ENCODE measurements at regions not wholly inside any gene's neighbourhood (a gene's known extent, or its start where the extent isn't known, plus 50 kb on each side); places are given as distances from the start of the nearest gene placed in this dataset.

- H3K4me3 Mint-ChIP-seq = no peak overlapping the region
- Histone ChIP-seq H3K4me1 (ENCODE audit: control insufficient read depth in 2 of 2, insufficient read depth in 2 of 2, low read length in 2 of 2) (no peaks in the 10 kb centered on the region), H4K20me1 (ENCODE audit: control insufficient read depth, insufficient read depth, low read length, poor library complexity, severe bottlenecking) (no peaks in the 10 kb centered on the region), H3K4me3 (ENCODE audit: control extremely low read depth in 1 of 5, extremely low read depth in 1 of 5, insufficient read depth in 1 of 5, low read depth in 2 of 5, low read length in 4 of 5) (no peak overlapping the region), H3K9ac (ENCODE audit: low read length) (no peak overlapping the region), H3K27ac (ENCODE audit: low read length in 2 of 2) (no peak overlapping the region), H3K27me3 (replicated peaks in 1 of 4; ENCODE audit: control extremely low read depth in 1 of 4, control insufficient read depth in 3 of 4, insufficient read depth in 4 of 4, low read length in 3 of 4) (peaks cover 0 to 3% (median 0%) of the 10 kb centered on the region in 4 experiments), H3K9me3 (ENCODE audit: control extremely low read depth in 1 of 3, control insufficient read depth in 2 of 3, insufficient read depth in 1 of 3, low read length in 2 of 3) (peaks cover 0 to 3% (median 0%) of the 10 kb centered on the region in 3 donors), H3K79me2 (ENCODE audit: control insufficient read depth, insufficient read depth, low read length) (no peaks in the 10 kb centered on the region), H3K36me3 (replicated peaks in 1 of 2; ENCODE audit: control extremely low read depth in 1 of 2, control insufficient read depth in 1 of 2, extremely low read depth in 1 of 2, insufficient read depth in 2 of 2, low read length in 1 of 2) (no peaks in the 10 kb centered on the region), H2AFZ (ENCODE audit: insufficient read depth, low read depth, low read length, poor library complexity, severe bottlenecking) (no peak overlapping the region), H3K4me2 (replicated peaks; ENCODE audit: low read depth, low read length, poor library complexity, severe bottlenecking) (no peak overlapping the region)
- H3K27me3 Mint-ChIP-seq = peaks cover 13% of the 10 kb centered on the region
- DNase-seq (no peak), ATAC-seq (ENCODE audit: low read depth) (no peak)
- CTCF ChIA-PET = no interaction called here
- 30% methylated on average over 2 of the region's 3 CpGs for WGBS (ENCODE audit: insufficient coverage)
- TF ChIP-seq EZH2 (IDR thresholded peaks at IDR 0.05; ENCODE audit: borderline replicate concordance, insufficient read depth, low read depth, low read length, poor library complexity, severe bottlenecking) = no peak
- TF ChIP-seq, protein P1, sequence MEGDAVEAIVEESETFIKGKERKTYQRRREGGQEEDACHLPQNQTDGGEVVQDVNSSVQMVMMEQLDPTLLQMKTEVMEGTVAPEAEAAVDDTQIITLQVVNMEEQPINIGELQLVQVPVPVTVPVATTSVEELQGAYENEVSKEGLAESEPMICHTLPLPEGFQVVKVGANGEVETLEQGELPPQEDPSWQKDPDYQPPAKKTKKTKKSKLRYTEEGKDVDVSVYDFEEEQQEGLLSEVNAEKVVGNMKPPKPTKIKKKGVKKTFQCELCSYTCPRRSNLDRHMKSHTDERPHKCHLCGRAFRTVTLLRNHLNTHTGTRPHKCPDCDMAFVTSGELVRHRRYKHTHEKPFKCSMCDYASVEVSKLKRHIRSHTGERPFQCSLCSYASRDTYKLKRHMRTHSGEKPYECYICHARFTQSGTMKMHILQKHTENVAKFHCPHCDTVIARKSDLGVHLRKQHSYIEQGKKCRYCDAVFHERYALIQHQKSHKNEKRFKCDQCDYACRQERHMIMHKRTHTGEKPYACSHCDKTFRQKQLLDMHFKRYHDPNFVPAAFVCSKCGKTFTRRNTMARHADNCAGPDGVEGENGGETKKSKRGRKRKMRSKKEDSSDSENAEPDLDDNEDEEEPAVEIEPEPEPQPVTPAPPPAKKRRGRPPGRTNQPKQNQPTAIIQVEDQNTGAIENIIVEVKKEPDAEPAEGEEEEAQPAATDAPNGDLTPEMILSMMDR (IDR thresholded peaks at IDR 0.05) = no peak
- H3K9me3 Mint-ChIP-seq (ENCODE audit: insufficient read depth) = no peaks in the 10 kb centered on the region
- POLR2A ChIA-PET = no interaction called here
- H3K4me1 Mint-ChIP-seq = no peaks in the 10 kb centered on the region
- intact Hi-C loops (cut with micrococcal nuclease) = no loop called here
- H3K27ac Mint-ChIP-seq = no peak overlapping the region
Observed at GRCh38 chr2:19833978-19834377, 67.8 kb downstream of the TTC32 start.

GRCh38 chr2:19829672-19830071, 72.1 kb downstream of the TTC32 start:
- no peaks in the 10 kb centered on the region for H3K79me2 ChIP-seq (ENCODE audit: control insufficient read depth, insufficient read depth, low read length)
- H4K20me1 ChIP-seq (ENCODE audit: control insufficient read depth, insufficient read depth, low read length, poor library complexity, severe bottlenecking) = no peaks in the 10 kb centered on the region
- no peak overlapping the region for H3K4me3 ChIP-seq (ENCODE audit: control extremely low read depth in 1 of 5, extremely low read depth in 1 of 5, insufficient read depth in 1 of 5, low read depth in 2 of 5, low read length in 4 of 5)
- DNase-seq (no peak), ATAC-seq (ENCODE audit: low read depth) (no peak)
- H3K27me3 ChIP-seq (replicated peaks in 1 of 4; ENCODE audit: control extremely low read depth in 1 of 4, control insufficient read depth in 3 of 4, insufficient read depth in 4 of 4, low read length in 3 of 4) = peaks cover 0 to 5% (median 2%) of the 10 kb centered on the region in 4 experiments
- Mint-ChIP-seq H3K9me3 (ENCODE audit: insufficient read depth) (no peaks in the 10 kb centered on the region), H3K4me1 (no peaks in the 10 kb centered on the region), H3K27ac (no peak overlapping the region), H3K4me3 (no peak overlapping the region), H3K27me3 (peaks cover 15% of the 10 kb centered on the region)
- peaks cover 0 to 3% (median 0%) of the 10 kb centered on the region in 3 donors for H3K9me3 ChIP-seq (ENCODE audit: control extremely low read depth in 1 of 3, control insufficient read depth in 2 of 3, insufficient read depth in 1 of 3, low read length in 2 of 3)
- intact Hi-C loops (cut with micrococcal nuclease) = no loop called here
- H3K4me1 ChIP-seq (ENCODE audit: control insufficient read depth in 2 of 2, insufficient read depth in 2 of 2, low read length in 2 of 2) = no peaks in the 10 kb centered on the region
- no peak overlapping the region for H3K27ac ChIP-seq (ENCODE audit: low read length in 2 of 2)
- ChIA-PET POLR2A (no interaction called here), CTCF (no interaction called here)
- TF ChIP-seq, protein P1 (IDR thresholded peaks at IDR 0.05) = no peak
- TF ChIP-seq EZH2 (IDR thresholded peaks at IDR 0.05; ENCODE audit: borderline replicate concordance, insufficient read depth, low read depth, low read length, poor library complexity, severe bottlenecking) = no peak
- no peak overlapping the region for H3K4me2 ChIP-seq (replicated peaks; ENCODE audit: low read depth, low read length, poor library complexity, severe bottlenecking)
- no peak overlapping the region for H3K9ac ChIP-seq (ENCODE audit: low read length)
- H3K36me3 ChIP-seq (replicated peaks in 1 of 2; ENCODE audit: control extremely low read depth in 1 of 2, control insufficient read depth in 1 of 2, extremely low read depth in 1 of 2, insufficient read depth in 2 of 2, low read length in 1 of 2) = no peaks in the 10 kb centered on the region
- no peak overlapping the region for H2AFZ ChIP-seq (ENCODE audit: insufficient read depth, low read depth, low read length, poor library complexity, severe bottlenecking)

All from B cell (primary cell).